Fibroblast of lung (primary cell): ENCODE measurements at regions not wholly inside any gene's neighbourhood (a gene's known extent, or its start where the extent isn't known, plus 50 kb on each side); places are given as distances from the start of the nearest gene placed in this dataset.

Source experiments
- CTCF ChIP-seq, 2 donors: IDR thresholded peaks in 1 of 2; conservative IDR thresholded peaks in 1 of 2; 1 replicate in 1 of 2; 2 replicates in 1 of 2; pipeline ENCODE4 v1.5.1; 2011 to 2012; ENCODE audit warnings: low read length in 2 of 2, control low read depth in 1 of 2, inconsistent platforms in 1 of 2, low read depth in 1 of 2, mild to moderate bottlenecking in 1 of 2
- EZH2 ChIP-seq: IDR thresholded peaks from 2 replicates; pipeline ENCODE4 v1.5.1; 2012; ENCODE audit warnings: low read length, control low read depth, mild to moderate bottlenecking; ENCODE audit errors: missing control alignments

DNA sequence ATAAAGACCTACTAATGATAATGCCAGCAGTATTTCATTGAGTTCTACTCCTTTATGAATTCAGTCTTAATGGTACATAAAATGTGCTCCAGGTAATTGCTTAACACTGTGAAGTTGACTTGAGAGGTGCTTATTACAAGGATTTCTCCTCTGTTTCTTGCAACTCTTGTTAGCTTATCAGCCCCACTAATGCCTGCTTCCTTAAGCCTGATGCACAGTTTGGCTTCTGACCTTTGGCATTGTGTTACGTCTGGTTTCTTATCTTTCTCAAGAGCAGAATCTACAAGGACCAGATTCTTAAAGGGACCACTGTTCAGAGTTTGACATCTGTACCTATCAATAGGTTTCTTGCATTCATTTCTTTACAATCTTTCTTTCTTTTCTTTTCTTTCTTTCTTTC is 223.9 kb upstream of the CWC22 start:
- TF ChIP-seq CTCF (conservative IDR thresholded peaks at IDR 0.05 in 1 of 2, IDR thresholded peaks at IDR 0.05 in 1 of 2; ENCODE audit: low read depth in 1 of 2, low read length in 2 of 2), result no peak
- TF ChIP-seq EZH2, result no peak
